ENCODE measurements at regions not wholly inside any gene's neighbourhood (a gene's known extent, or its start where the extent isn't known, plus 50 kb on each side); places are given as distances from the start of the nearest gene placed in this dataset.

DNA sequence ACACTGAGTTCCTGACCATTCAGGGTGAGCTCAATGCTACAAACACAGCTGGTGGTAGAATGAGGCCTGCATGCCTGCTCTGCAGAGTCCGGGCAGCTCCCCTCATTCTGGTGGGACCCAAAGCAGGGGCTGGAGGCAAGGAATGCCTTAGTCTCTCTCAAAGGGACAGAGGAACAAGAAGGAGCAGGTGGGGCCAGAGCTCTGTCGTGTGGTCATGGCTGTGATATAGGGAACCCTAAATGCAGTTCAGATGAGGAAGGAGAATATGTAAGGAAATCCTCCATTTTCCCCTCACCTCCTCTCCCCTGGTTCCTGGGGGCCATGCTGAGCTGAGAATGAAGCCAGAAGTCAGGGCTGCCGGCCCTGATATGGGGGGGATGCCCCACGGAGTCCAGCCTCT lies 334.3 kb downstream of the CYP26B1 start:
- POLR2A ChIA-PET: no interaction called here

GRCh38 chr2:71812736-71813135 lies 334.9 kb downstream of the CYP26B1 start:
- no peak overlapping the region for H3K27ac Mint-ChIP-seq
- no peak overlapping the region for H3K4me3 Mint-ChIP-seq
- no peaks in the 10 kb centered on the region for H3K4me1 Mint-ChIP-seq (ENCODE audit: low read depth)
- ChIA-PET POLR2A (no interaction called here), CTCF (interaction anchor here (0.9 kb wide), 1 partner anchor 15 kb away, joined by 3 read pairs; no protein-coding TSS in a partner anchor)
- no peaks in the 10 kb centered on the region for H3K9me3 Mint-ChIP-seq
- peaks cover 6% of the 10 kb centered on the region for H3K27me3 Mint-ChIP-seq
- no peaks in the 10 kb centered on the region for H3K36me3 Mint-ChIP-seq
- DNase-seq: no peak
- intact Hi-C loops (cut with micrococcal nuclease): no loop called here

More for the DNA sequence above, 334.3 kb downstream of the CYP26B1 start:
- no peak for DNase-seq
- Mint-ChIP-seq H3K36me3 (no peaks in the 10 kb centered on the region), H3K4me3 (no peak overlapping the region), H3K27ac (no peak overlapping the region), H3K9me3 (no peaks in the 10 kb centered on the region), H3K27me3 (peaks cover 5% of the 10 kb centered on the region), H3K4me1 (ENCODE audit: low read depth) (no peaks in the 10 kb centered on the region)
- CTCF ChIA-PET: interaction anchor here (0.9 kb wide), 1 partner anchor 15 kb away, joined by 3 read pairs; no protein-coding TSS in a partner anchor
- intact Hi-C loops (cut with micrococcal nuclease): no loop called here

DNA sequence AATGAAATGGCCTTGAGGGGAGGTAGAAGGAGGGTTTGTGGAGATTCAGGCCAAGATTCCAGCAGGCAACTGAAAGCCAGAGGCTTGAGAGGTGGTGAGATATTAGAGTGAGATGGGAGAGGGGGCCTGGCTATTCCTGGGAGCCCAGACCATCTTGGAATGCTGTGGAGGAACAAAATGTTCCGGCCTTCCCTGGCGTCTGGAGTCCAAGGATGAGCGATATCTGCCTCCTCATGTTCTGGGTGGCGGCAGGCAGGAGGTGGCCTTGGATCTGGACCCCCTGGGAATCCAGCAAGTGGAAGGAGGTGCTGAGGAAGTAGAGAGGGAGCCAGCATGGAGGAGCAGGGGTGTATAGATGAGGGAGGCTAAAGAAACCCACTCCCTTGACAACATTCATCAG lies 335.9 kb downstream of the CYP26B1 start:
- DNase-seq: no peak
- ChIA-PET POLR2A (no interaction called here), CTCF (interaction anchor here (0.6 kb wide), 1 partner anchor 18 kb away, joined by 3 read pairs; no protein-coding TSS in a partner anchor)
- Mint-ChIP-seq H3K9me3 (no peaks in the 10 kb centered on the region), H3K4me1 (ENCODE audit: low read depth) (no peaks in the 10 kb centered on the region), H3K36me3 (no peaks in the 10 kb centered on the region), H3K4me3 (no peak overlapping the region), H3K27me3 (peaks cover 6% of the 10 kb centered on the region), H3K27ac (no peak overlapping the region)
- intact Hi-C loops (cut with micrococcal nuclease): no loop called here

DNA sequence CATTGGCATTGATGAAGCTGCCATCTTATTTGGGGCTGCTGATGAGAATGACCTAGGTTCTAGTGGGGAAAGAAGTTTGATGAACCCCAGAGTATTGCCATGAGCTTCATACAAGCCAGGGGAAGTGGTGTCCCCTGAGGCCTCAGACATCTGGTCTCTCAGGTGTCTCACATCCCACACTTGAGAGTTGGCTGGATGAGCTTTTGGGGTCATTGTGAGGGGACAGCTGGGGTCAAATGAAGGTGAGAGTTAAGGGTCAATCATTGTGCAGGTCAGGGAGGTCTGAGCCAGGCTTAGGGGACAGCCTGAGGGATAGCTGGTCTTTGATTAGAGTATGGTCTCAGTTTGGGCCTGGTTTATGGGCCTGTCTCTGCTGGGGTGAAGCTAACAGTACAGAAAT lies 336.5 kb downstream of the CYP26B1 start:
- POLR2A ChIA-PET: no interaction called here

GRCh38 chr2:71807581-71808451 lies 339.8 kb downstream of the CYP26B1 start:
- ChIA-PET CTCF (no interaction called here), POLR2A (no interaction called here)
- intact Hi-C loops (cut with micrococcal nuclease): no loop called here
- H3K36me3 Mint-ChIP-seq: no peaks in the 10 kb centered on the region
- H3K4me1 Mint-ChIP-seq (ENCODE audit: low read depth): no peaks in the 10 kb centered on the region
- no peak overlapping the region for H3K27ac Mint-ChIP-seq
- no peaks in the 10 kb centered on the region for H3K9me3 Mint-ChIP-seq
- peaks cover 1% of the 10 kb centered on the region for H3K27me3 Mint-ChIP-seq
- DNase-seq: no peak
- no peak overlapping the region for H3K4me3 Mint-ChIP-seq

More for the DNA sequence above, 336.5 kb downstream of the CYP26B1 start:
- peaks cover 6% of the 10 kb centered on the region for H3K27me3 Mint-ChIP-seq
- H3K4me1 Mint-ChIP-seq (ENCODE audit: low read depth): no peaks in the 10 kb centered on the region
- H3K9me3 Mint-ChIP-seq: no peaks in the 10 kb centered on the region
- no peak for DNase-seq
- H3K36me3 Mint-ChIP-seq: no peaks in the 10 kb centered on the region
- CTCF ChIA-PET: interaction anchor here (2.4 kb wide), 1 partner anchor 13 kb away, joined by 7 read pairs; no protein-coding TSS in a partner anchor
- H3K27ac Mint-ChIP-seq: no peak overlapping the region
- intact Hi-C loops (cut with micrococcal nuclease): no loop called here
- no peak overlapping the region for H3K4me3 Mint-ChIP-seq

DNA sequence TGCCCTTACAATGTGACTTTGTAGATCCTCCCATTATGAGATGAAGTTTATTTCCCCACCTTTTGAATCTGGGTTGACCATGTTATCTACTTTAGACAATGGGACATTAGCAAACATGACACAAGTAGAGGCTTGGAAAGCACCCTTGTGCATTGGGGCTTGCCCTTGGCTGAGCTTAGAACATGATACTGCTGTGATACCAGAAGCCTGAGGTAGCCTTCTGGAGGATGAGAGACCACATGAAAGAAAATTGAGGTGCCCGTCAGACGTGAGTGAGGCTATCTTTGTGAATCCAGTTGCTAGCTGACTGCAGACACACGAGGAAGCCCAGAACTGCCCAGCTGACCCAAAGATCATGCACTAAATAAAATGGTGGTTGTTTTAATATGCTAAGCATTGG lies 341.2 kb downstream of the CYP26B1 start:
- no peak overlapping the region for H3K4me3 Mint-ChIP-seq
- ChIA-PET CTCF (no interaction called here), POLR2A (no interaction called here)
- no peak overlapping the region for H3K27ac Mint-ChIP-seq
- no peaks in the 10 kb centered on the region for H3K9me3 Mint-ChIP-seq
- intact Hi-C loops (cut with micrococcal nuclease): no loop called here
- no peaks in the 10 kb centered on the region for H3K36me3 Mint-ChIP-seq
- no peaks in the 10 kb centered on the region for H3K4me1 Mint-ChIP-seq (ENCODE audit: low read depth)
- no peak for DNase-seq
- peaks cover 1% of the 10 kb centered on the region for H3K27me3 Mint-ChIP-seq

DNA sequence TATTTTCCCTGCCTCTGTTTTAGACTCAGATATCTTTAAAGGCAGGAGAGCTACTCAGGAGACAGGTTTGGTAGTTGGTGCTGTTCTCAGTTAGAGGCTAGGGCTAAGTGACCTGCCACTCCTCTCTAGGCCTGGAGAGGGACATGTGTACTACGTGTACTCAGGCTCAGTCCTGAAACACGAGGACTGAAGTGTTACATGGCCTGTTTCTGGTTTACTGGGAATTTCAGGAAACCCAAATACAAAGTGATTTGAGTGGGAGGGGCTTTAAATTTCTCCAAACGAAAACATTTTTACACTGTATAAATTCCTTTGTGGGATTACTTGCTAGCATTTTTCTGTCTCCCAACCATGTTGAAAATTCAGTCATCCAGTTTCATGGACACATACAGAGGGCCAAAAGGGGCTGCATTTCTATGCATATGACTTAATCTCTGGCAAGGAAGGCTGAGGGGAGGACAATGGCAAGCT lies 343.3 kb downstream of the CYP26B1 start:
- Mint-ChIP-seq H3K9me3 (no peaks in the 10 kb centered on the region), H3K4me1 (ENCODE audit: low read depth) (no peaks in the 10 kb centered on the region), H3K36me3 (no peaks in the 10 kb centered on the region), H3K4me3 (no peak overlapping the region), H3K27ac (no peak overlapping the region), H3K27me3 (peaks cover 4% of the 10 kb centered on the region)
- POLR2A ChIA-PET: no interaction called here
- intact Hi-C loops (cut with micrococcal nuclease): loop anchor here (5.0 kb wide), 1 partner anchor 128 kb away; no protein-coding TSS in a partner anchor
- DNase-seq: no peak
- CTCF ChIA-PET: no interaction called here

GRCh38 chr2:71803398-71803797 lies 344.3 kb downstream of the CYP26B1 start:
- no peak for DNase-seq
- H3K9me3 Mint-ChIP-seq: no peaks in the 10 kb centered on the region
- no peak overlapping the region for H3K4me3 Mint-ChIP-seq
- H3K4me1 Mint-ChIP-seq (ENCODE audit: low read depth): no peaks in the 10 kb centered on the region
- H3K36me3 Mint-ChIP-seq: no peaks in the 10 kb centered on the region
- H3K27ac Mint-ChIP-seq: no peak overlapping the region
- H3K27me3 Mint-ChIP-seq: peaks cover 4% of the 10 kb centered on the region
- ChIA-PET POLR2A (no interaction called here), CTCF (no interaction called here)
- intact Hi-C loops (cut with micrococcal nuclease): loop anchor here (5.0 kb wide), 1 partner anchor 129 kb away; no protein-coding TSS in a partner anchor

GRCh38 chr2:71802556-71802955 lies 345.1 kb downstream of the CYP26B1 start:
- Mint-ChIP-seq H3K36me3 (no peaks in the 10 kb centered on the region), H3K27ac (no peak overlapping the region), H3K4me3 (no peak overlapping the region), H3K4me1 (ENCODE audit: low read depth) (no peaks in the 10 kb centered on the region), H3K27me3 (peaks cover 2% of the 10 kb centered on the region), H3K9me3 (no peaks in the 10 kb centered on the region)
- POLR2A ChIA-PET: no interaction called here
- no peak for DNase-seq
- CTCF ChIA-PET: interaction anchor here (0.6 kb wide), 1 partner anchor 193 kb away, joined by 3 read pairs; no protein-coding TSS in a partner anchor
- intact Hi-C loops (cut with micrococcal nuclease): loop anchor here (5.0 kb wide), 1 partner anchor 130 kb away; no protein-coding TSS in a partner anchor

DNA sequence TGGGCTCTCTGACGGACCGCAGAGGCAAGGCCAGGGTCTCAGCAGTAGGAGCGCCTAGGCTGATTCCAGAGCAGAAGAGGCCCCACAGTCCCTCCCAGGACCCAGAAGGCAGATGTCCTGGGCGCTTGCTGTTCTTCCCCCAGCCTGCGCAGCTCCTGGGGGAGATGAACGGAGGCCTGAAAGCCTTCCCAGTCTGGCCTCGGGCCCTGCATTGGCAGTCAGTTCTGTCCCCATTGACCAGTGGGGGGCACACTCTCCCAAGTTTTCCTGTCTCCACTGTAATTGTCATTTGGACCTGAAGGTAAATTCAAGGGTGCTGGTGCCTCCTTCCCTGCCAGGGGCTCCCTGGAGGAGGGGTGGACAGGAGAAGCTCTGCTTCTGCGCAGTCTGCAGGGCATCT lies 345.7 kb downstream of the CYP26B1 start:
- intact Hi-C loops (cut with micrococcal nuclease): loop anchor here (5.0 kb wide), 1 partner anchor 130 kb away; no protein-coding TSS in a partner anchor
- Mint-ChIP-seq H3K27me3 (peaks cover 2% of the 10 kb centered on the region), H3K27ac (no peak overlapping the region), H3K4me1 (ENCODE audit: low read depth) (no peaks in the 10 kb centered on the region), H3K9me3 (no peaks in the 10 kb centered on the region), H3K36me3 (no peaks in the 10 kb centered on the region), H3K4me3 (no peak overlapping the region)
- CTCF ChIA-PET: no interaction called here
- DNase-seq: no peak
- POLR2A ChIA-PET: no interaction called here

DNA sequence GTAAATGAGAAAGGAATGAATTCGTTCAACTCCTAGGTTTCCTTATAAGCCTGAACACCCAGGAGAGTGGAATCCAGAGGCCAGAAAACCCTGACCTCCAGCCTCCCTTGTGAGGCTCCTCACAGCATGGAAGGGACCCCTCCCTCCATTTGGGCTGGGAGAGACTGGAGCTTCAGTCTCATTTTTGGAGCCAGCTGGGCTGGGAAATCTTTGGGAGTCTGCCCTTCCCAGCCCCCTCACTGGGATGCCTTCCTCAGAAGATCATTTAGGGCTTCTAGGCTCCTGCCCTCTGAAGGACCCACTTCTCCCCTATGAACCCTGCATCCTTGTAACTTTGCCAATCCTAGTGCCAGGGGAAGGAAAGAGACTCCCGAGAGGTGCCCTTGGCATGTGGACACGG lies 346.1 kb downstream of the CYP26B1 start:
- Mint-ChIP-seq H3K9me3 (no peaks in the 10 kb centered on the region), H3K4me3 (no peak overlapping the region), H3K36me3 (no peaks in the 10 kb centered on the region), H3K27ac (no peak overlapping the region), H3K4me1 (ENCODE audit: low read depth) (no peaks in the 10 kb centered on the region), H3K27me3 (peaks cover 2% of the 10 kb centered on the region)
- no peak for DNase-seq
- POLR2A ChIA-PET: no interaction called here
- intact Hi-C loops (cut with micrococcal nuclease): loop anchor here (5.0 kb wide), 1 partner anchor 131 kb away; no protein-coding TSS in a partner anchor
- CTCF ChIA-PET: no interaction called here

DNA sequence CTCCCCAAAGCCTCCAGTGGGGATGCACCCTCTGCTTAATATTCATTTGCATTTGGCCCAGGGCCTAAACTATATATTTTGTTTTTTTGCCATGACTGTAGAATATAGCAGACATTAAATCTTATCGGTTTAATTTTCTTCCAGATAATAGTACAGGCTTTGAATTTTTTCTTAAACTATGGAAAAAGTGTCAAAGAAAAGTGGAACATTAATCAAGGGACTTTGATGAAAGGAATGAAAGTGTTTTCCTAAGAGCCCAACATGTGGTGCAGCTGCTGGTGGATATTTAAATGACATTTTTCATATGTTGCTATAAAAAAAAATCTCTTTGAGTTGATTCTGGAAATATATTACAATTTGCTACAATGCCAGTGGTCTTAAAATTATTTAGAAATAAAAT lies 346.8 kb downstream of the CYP26B1 start:
- no peak for DNase-seq
- Mint-ChIP-seq H3K36me3 (no peaks in the 10 kb centered on the region), H3K4me1 (ENCODE audit: low read depth) (no peaks in the 10 kb centered on the region), H3K9me3 (no peaks in the 10 kb centered on the region), H3K27ac (no peak overlapping the region), H3K4me3 (no peak overlapping the region), H3K27me3 (peaks cover 2% of the 10 kb centered on the region)
- POLR2A ChIA-PET: no interaction called here
- intact Hi-C loops (cut with micrococcal nuclease): loop anchor here (5.0 kb wide), 1 partner anchor 131 kb away; no protein-coding TSS in a partner anchor
- CTCF ChIA-PET: no interaction called here

All from activated CD4-positive, alpha-beta memory T cell treated with anti-CD3 and anti-CD28 coated beads for 36 hours (primary cell).